Chondrocyte (in vitro differentiated cells): ENCODE measurements at regions not wholly inside any gene's neighbourhood (a gene's known extent, or its start where the extent isn't known, plus 50 kb on each side); places are given as distances from the start of the nearest gene placed in this dataset.

Source experiments
- DNase-seq: peaks from one replicate; pipeline ENCODE4 v3.0.0; 2021; ENCODE audit warnings: mixed read lengths, low spot score
- H3K27ac Mint-ChIP-seq: one replicate; pipeline ENCODE4 v1.8.0; 2021; ENCODE audit warnings: mild to moderate bottlenecking, moderate library complexity, mixed read lengths; ENCODE audit not compliant: unreplicated experiment
- H3K27me3 Mint-ChIP-seq: 2 replicates; pipeline ENCODE4 v1.8.0; 2021; ENCODE audit warnings: low read depth, mixed read lengths
- H3K36me3 Mint-ChIP-seq: 2 replicates; pipeline ENCODE4 v1.8.0; 2021; ENCODE audit warnings: low read depth, mixed read lengths
- H3K4me1 Mint-ChIP-seq: 2 replicates; pipeline ENCODE4 v1.8.0; 2021; ENCODE audit warnings: low read depth, mild to moderate bottlenecking, mixed read lengths
- H3K4me3 Mint-ChIP-seq: one replicate; pipeline ENCODE4 v1.8.0; 2021; ENCODE audit warnings: mild to moderate bottlenecking, moderate library complexity, mixed read lengths; ENCODE audit not compliant: unreplicated experiment
- H3K9me3 Mint-ChIP-seq: 2 replicates; pipeline ENCODE4 v1.8.0; 2021; ENCODE audit warnings: low read depth, mixed read lengths
- TF ChIP-seq, protein P1 (sequence below): fragments of 200-600 bp; sonication (generic); IDR thresholded peaks from 2 replicates; pipeline ENCODE4 v1.5.0; 2021; ENCODE audit warnings: antibody characterized with exemption, mild to moderate bottlenecking, moderate library complexity

DNA sequence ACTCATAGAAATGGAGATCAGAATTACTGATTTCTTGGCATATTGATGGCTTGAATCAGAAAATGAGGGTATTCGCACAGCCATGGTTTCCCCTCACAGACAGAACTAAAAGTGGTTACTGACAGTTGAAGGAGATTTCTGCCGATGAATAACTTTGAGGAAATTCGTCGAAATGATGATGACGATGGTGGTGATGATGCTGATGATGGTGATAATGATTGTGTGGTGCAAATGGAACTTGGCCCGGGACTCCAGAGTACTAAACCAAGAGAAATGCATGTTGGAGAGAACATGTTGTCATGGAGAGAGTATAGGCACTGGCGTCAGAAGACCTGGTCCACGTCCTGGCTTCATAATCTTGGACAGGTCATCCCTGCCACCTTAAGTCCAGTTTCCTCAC, 163.2 kb downstream of the EVX1 start:
- H3K27ac Mint-ChIP-seq: no peak overlapping the region

DNA sequence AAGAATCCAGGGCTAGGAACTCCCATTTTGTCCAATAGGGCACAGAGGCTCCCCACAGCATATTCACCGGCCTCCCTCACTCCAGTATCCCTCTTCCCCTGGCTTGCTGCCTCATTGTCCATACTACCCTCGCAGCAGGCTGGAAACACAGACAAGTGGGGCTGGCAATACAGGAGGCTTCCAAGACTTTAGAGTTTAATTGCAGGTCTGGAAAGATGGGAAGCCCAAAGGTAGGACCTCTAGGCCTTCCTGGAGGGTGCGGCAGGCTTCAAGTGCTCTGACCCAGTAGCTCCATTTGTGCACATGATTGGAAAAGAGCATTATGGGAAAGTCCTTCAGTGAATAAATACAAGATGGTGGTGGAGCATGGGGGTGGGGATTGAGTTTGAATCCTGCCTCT, 166.7 kb downstream of the EVX1 start:
- Mint-ChIP-seq H3K36me3 (no peaks in the 10 kb centered on the region), H3K4me1 (no peaks in the 10 kb centered on the region), H3K27me3 (peaks cover 26% of the 10 kb centered on the region), H3K27ac (no peak overlapping the region), H3K9me3 (peaks cover 2% of the 10 kb centered on the region), H3K4me3 (no peak overlapping the region)
- no peak for DNase-seq
- TF ChIP-seq, protein P1, sequence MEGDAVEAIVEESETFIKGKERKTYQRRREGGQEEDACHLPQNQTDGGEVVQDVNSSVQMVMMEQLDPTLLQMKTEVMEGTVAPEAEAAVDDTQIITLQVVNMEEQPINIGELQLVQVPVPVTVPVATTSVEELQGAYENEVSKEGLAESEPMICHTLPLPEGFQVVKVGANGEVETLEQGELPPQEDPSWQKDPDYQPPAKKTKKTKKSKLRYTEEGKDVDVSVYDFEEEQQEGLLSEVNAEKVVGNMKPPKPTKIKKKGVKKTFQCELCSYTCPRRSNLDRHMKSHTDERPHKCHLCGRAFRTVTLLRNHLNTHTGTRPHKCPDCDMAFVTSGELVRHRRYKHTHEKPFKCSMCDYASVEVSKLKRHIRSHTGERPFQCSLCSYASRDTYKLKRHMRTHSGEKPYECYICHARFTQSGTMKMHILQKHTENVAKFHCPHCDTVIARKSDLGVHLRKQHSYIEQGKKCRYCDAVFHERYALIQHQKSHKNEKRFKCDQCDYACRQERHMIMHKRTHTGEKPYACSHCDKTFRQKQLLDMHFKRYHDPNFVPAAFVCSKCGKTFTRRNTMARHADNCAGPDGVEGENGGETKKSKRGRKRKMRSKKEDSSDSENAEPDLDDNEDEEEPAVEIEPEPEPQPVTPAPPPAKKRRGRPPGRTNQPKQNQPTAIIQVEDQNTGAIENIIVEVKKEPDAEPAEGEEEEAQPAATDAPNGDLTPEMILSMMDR: no peak

More for the DNA sequence above, 163.2 kb downstream of the EVX1 start:
- peaks cover 7% of the 10 kb centered on the region for H3K9me3 Mint-ChIP-seq
- H3K4me1 Mint-ChIP-seq: no peaks in the 10 kb centered on the region
- H3K36me3 Mint-ChIP-seq: no peaks in the 10 kb centered on the region
- TF ChIP-seq, protein P1: no peak
- no peak overlapping the region for H3K4me3 Mint-ChIP-seq
- DNase-seq: no peak
- peaks cover 18% of the 10 kb centered on the region for H3K27me3 Mint-ChIP-seq

DNA sequence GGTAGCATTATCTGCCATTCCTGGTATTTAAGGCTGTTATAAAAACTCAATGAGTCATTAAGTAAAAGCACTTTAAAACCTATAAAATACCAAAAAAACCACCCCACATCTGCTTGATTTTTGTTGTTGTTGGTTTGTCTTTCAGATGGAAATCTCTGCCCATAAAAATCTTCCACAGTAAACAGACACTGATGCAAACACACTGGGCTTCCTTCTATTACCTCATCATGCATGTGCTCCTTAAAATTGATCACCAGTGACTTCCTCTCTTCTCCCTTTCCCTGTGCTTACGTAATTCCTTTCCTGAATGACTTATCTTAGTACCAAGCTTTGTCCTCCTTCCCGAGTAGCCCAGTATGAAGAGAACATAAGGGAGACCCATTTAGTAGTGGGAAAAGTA, 167.2 kb downstream of the EVX1 start:
- H3K27ac Mint-ChIP-seq: no peak overlapping the region
- no peak for DNase-seq
- TF ChIP-seq, protein P1: no peak
- H3K27me3 Mint-ChIP-seq: peaks cover 24% of the 10 kb centered on the region
- H3K4me3 Mint-ChIP-seq: no peak overlapping the region
- H3K9me3 Mint-ChIP-seq: peaks cover 2% of the 10 kb centered on the region
- H3K36me3 Mint-ChIP-seq: no peaks in the 10 kb centered on the region
- H3K4me1 Mint-ChIP-seq: no peaks in the 10 kb centered on the region

DNA sequence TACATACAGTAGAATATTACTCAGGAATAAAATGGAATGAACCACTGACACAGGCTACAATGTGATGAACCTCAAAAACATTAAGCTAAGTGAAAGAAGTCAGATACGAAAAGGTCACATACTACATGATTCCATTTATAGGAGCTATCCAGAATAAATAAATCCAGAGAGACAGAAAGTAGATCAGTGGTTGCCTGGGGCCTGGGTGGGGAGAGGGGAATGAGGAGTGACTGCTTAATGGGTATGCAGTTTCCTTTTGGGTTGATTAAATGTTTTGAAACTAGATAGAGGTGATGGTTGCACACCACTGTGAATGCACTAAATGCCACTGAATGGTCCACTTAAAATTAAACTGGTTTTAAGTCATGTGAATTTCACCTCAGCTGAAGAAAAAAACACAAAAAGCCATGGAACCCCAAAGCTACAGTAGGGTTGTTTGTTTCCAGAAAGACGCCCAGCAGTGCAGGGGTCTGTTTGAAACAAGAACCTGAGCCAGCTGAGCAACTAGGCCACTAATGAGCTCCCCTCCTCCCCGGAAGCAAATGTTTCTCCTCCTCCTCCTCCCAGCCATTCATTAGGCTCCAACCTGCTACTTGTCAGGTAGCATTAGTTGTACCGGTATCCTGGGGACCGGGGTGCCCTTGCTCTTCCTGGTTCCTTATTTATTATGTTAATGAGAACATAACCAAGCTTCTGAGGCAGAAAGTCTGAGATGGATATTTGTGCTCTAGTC, 168.4 kb downstream of the EVX1 start:
- peaks cover 24% of the 10 kb centered on the region for H3K27me3 Mint-ChIP-seq
- no peak for DNase-seq
- no peak overlapping the region for H3K4me3 Mint-ChIP-seq
- peaks cover 2% of the 10 kb centered on the region for H3K9me3 Mint-ChIP-seq
- H3K4me1 Mint-ChIP-seq: no peaks in the 10 kb centered on the region
- TF ChIP-seq, protein P1: no peak
- H3K27ac Mint-ChIP-seq: no peak overlapping the region
- H3K36me3 Mint-ChIP-seq: no peaks in the 10 kb centered on the region

DNA sequence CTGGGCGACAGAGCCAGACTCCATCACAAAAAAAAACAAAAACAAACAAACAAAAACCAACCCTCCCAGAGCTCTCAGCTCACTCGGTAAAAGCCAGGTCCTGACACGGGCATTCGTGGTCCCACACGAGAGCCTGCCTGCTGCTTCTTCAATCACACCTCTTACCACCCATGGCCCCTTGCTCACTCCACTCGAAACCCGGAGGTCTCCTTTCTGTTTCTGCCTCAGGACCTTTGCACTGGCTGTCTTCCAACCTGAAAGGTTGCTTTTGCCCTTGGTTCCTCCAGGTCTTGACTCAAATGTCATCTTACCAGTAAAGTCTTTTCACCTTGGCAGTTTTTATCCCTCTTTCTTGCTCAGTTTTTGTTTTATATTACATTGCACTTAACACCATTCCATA, 169.6 kb downstream of the EVX1 start:
- Mint-ChIP-seq H3K9me3 (peaks cover 2% of the 10 kb centered on the region), H3K27me3 (peaks cover 24% of the 10 kb centered on the region), H3K4me1 (no peaks in the 10 kb centered on the region), H3K27ac (no peak overlapping the region), H3K36me3 (no peaks in the 10 kb centered on the region), H3K4me3 (no peak overlapping the region)
- TF ChIP-seq, protein P1: no peak
- no peak for DNase-seq
